Mammary epithelial cell (primary cell): ENCODE measurements at regions not wholly inside any gene's neighbourhood (a gene's known extent, or its start where the extent isn't known, plus 50 kb on each side); places are given as distances from the start of the nearest gene placed in this dataset.

Source experiments
- EZH2 ChIP-seq: IDR thresholded peaks from 2 replicates; pipeline ENCODE4 v1.6.1; 2012; ENCODE audit warnings: low read length, inconsistent platforms, borderline replicate concordance
- TF ChIP-seq, protein P1 (sequence below), 2 donors: IDR thresholded peaks in 1 of 2; conservative IDR thresholded peaks in 1 of 2; 2 replicates each; pipeline ENCODE4 v1.5.1; 2011 to 2012; ENCODE audit warnings: inconsistent platforms in 2 of 2, low read length in 2 of 2, mild to moderate bottlenecking in 2 of 2, control low read depth in 1 of 2, low read depth in 1 of 2; ENCODE audit not compliant: insufficient read depth in 1 of 2; ENCODE audit errors: extremely low read depth in 1 of 2

DNA sequence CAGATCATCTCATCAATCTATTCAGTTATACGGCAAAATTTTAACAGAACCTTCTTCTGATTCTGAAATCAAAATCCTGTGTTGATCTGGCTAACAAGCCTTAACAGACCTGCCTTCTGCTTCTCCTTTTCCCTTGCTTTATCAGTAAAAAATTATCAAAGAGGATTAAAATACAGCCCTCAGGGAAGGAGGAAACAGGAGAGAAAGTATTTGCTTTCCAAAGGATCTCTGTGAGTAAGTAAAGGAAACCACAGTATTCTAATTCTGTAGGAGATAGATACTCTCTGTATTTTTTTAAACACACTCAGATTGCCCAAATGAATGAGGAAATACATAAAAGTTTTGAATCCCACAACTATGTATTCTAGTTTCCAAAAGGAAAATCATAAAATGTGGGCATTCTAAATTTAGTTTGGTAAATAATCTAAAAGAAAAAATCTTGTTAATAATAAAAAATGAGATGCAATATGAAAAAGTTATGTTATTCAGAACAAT lies 221.8 kb downstream of the ZIC1 start:
- TF ChIP-seq, protein P1, sequence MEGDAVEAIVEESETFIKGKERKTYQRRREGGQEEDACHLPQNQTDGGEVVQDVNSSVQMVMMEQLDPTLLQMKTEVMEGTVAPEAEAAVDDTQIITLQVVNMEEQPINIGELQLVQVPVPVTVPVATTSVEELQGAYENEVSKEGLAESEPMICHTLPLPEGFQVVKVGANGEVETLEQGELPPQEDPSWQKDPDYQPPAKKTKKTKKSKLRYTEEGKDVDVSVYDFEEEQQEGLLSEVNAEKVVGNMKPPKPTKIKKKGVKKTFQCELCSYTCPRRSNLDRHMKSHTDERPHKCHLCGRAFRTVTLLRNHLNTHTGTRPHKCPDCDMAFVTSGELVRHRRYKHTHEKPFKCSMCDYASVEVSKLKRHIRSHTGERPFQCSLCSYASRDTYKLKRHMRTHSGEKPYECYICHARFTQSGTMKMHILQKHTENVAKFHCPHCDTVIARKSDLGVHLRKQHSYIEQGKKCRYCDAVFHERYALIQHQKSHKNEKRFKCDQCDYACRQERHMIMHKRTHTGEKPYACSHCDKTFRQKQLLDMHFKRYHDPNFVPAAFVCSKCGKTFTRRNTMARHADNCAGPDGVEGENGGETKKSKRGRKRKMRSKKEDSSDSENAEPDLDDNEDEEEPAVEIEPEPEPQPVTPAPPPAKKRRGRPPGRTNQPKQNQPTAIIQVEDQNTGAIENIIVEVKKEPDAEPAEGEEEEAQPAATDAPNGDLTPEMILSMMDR (conservative IDR thresholded peaks at IDR 0.05 in 1 of 2, IDR thresholded peaks at IDR 0.05 in 1 of 2; ENCODE audit: extremely low read depth in 1 of 2, insufficient read depth in 1 of 2, low read depth in 1 of 2, low read length in 2 of 2), result no peak
- no peak for TF ChIP-seq EZH2
